ENCODE measurements at regions not wholly inside any gene's neighbourhood (a gene's known extent, or its start where the extent isn't known, plus 50 kb on each side); places are given as distances from the start of the nearest gene placed in this dataset.

GRCh38 chr4:43345323-43345925 lies 452.9 kb downstream of the GRXCR1 start:
- DNase-seq (ENCODE audit: low spot score) = no peak

- DNase-seq (ENCODE audit: low spot score) = no peak
Measured at GRCh38 chr4:43348591-43348990, 456.1 kb downstream of the GRXCR1 start.

- DNase-seq (ENCODE audit: low spot score) = no peak
Measured at GRCh38 chr4:43351970-43352806, 459.7 kb downstream of the GRXCR1 start.

GRCh38 chr4:43352859-43353258 lies 460.3 kb downstream of the GRXCR1 start:
- DNase-seq (ENCODE audit: low spot score) = no peak

- no peak for DNase-seq (ENCODE audit: low spot score)
Measured at GRCh38 chr4:43353552-43353951, 461.0 kb downstream of the GRXCR1 start.

GRCh38 chr4:43356786-43357185 lies 464.3 kb downstream of the GRXCR1 start:
- DNase-seq (ENCODE audit: low spot score) = no peak

GRCh38 chr4:43357252-43357974 lies 464.9 kb downstream of the GRXCR1 start:
- DNase-seq (ENCODE audit: low spot score) = no peak

- no peak for DNase-seq (ENCODE audit: low spot score)
Measured at GRCh38 chr4:43360296-43360695, 467.8 kb downstream of the GRXCR1 start.

GRCh38 chr4:43362875-43363636 lies 470.5 kb downstream of the GRXCR1 start:
- DNase-seq (ENCODE audit: low spot score) = no peak

GRCh38 chr4:43369036-43369594 lies 476.6 kb downstream of the GRXCR1 start:
- no peak for DNase-seq (ENCODE audit: low spot score)

GRCh38 chr4:43373201-43373600 lies 480.7 kb downstream of the GRXCR1 start:
- DNase-seq (ENCODE audit: low spot score) = no peak

- DNase-seq (ENCODE audit: low spot score) = no peak
Measured at GRCh38 chr4:43374216-43374751, 481.8 kb downstream of the GRXCR1 start.

- DNase-seq (ENCODE audit: low spot score) = no peak
Measured at GRCh38 chr4:43379016-43379415, 486.5 kb downstream of the GRXCR1 start.

- no peak for DNase-seq (ENCODE audit: low spot score)
Measured at GRCh38 chr4:43380093-43380492, 487.6 kb downstream of the GRXCR1 start.

- DNase-seq (ENCODE audit: low spot score) = no peak
Measured at GRCh38 chr4:43391069-43391468, 498.6 kb downstream of the GRXCR1 start.

- DNase-seq (ENCODE audit: low spot score) = no peak
Measured at GRCh38 chr4:43394976-43395375, 502.5 kb downstream of the GRXCR1 start.

- DNase-seq (ENCODE audit: low spot score) = no peak
Measured at GRCh38 chr4:43399726-43400125, 507.2 kb downstream of the GRXCR1 start.

GRCh38 chr4:43402393-43402792 lies 509.9 kb downstream of the GRXCR1 start:
- DNase-seq (ENCODE audit: low spot score) = no peak

GRCh38 chr4:43410636-43411035 lies 518.1 kb downstream of the GRXCR1 start:
- no peak for DNase-seq (ENCODE audit: low spot score)

GRCh38 chr4:43411226-43411625 lies 518.7 kb downstream of the GRXCR1 start:
- DNase-seq (ENCODE audit: low spot score) = no peak

GRCh38 chr4:43423276-43423675 lies 530.8 kb downstream of the GRXCR1 start:
- DNase-seq (ENCODE audit: low spot score) = no peak

GRCh38 chr4:43425206-43425605 lies 532.7 kb downstream of the GRXCR1 start:
- DNase-seq (ENCODE audit: low spot score) = no peak

Data from RKO (cell line).